Ishikawa (cell line): ENCODE measurements at regions not wholly inside any gene's neighbourhood (a gene's known extent, or its start where the extent isn't known, plus 50 kb on each side); places are given as distances from the start of the nearest gene placed in this dataset.

ENCODE experiments used
- CEBPB ChIP-seq: IDR thresholded peaks from 2 replicates; pipeline ENCODE4 v1.6.1; 2012
- CREB1 ChIP-seq: IDR thresholded peaks from 2 replicates; pipeline ENCODE4 v1.6.1; 2012; ENCODE audit warnings: low read depth
- EGR1 ChIP-seq: IDR thresholded peaks from 2 replicates; pipeline ENCODE4 v1.6.1; 2012
- EP300 ChIP-seq: IDR thresholded peaks from 2 replicates; pipeline ENCODE4 v1.6.1; 2012; ENCODE audit warnings: borderline replicate concordance
- FOXM1 ChIP-seq: IDR thresholded peaks from 2 replicates; pipeline ENCODE4 v1.6.1; 2012; ENCODE audit warnings: low read depth, borderline replicate concordance
- MAX ChIP-seq: IDR thresholded peaks from 2 replicates; pipeline ENCODE4 v1.6.1; 2012
- NFIC ChIP-seq: IDR thresholded peaks from 2 replicates; pipeline ENCODE4 v1.6.1; 2012
- RAD21 ChIP-seq: IDR thresholded peaks from 2 replicates; pipeline ENCODE4 v1.6.1; 2012; ENCODE audit warnings: low read depth
- REST ChIP-seq: IDR thresholded peaks from 2 replicates; pipeline ENCODE4 v1.6.1; 2012; ENCODE audit warnings: low read depth, mild to moderate bottlenecking
- TAF1 ChIP-seq: IDR thresholded peaks from 2 replicates; pipeline ENCODE4 v1.6.1; 2012; ENCODE audit warnings: low read depth, mild to moderate bottlenecking
- TCF12 ChIP-seq: IDR thresholded peaks from 2 replicates; pipeline ENCODE4 v1.6.1; 2012; ENCODE audit warnings: low read depth
- TEAD4 ChIP-seq: IDR thresholded peaks from 2 replicates; pipeline ENCODE4 v1.6.1; 2012
- USF1 ChIP-seq: IDR thresholded peaks from 2 replicates; pipeline ENCODE4 v1.6.1; 2012
- YY1 ChIP-seq: IDR thresholded peaks from 2 replicates; pipeline ENCODE4 v1.6.1; 2012; ENCODE audit warnings: low read depth
- ZBTB7A ChIP-seq: IDR thresholded peaks from 2 replicates; pipeline ENCODE4 v1.6.1; 2012; ENCODE audit warnings: low read depth

- TF ChIP-seq RAD21 (no peak), REST (peak; percentile 12; the same call in 1 of the 2 replicates)
These were observed 899.3 kb upstream of the MAP3K7 start for GRCh38 chr6:91486200-91486599.

GRCh38 chr6:91485047-91485446 lies 898.2 kb upstream of the MAP3K7 start:
- TF ChIP-seq RAD21, result 0 out of 2 replicates have a peak, but pooled peaks have one; percentile 12
- no peak for TF ChIP-seq TEAD4
- TF ChIP-seq ZBTB7A, result no peak
- no peak for TF ChIP-seq MAX
- no peak for TF ChIP-seq FOXM1
- no peak for TF ChIP-seq EGR1

GRCh38 chr6:91483415-91484105 lies 896.7 kb upstream of the MAP3K7 start:
- TF ChIP-seq YY1 (no peak), NFIC (no peak), FOXM1 (no peak), RAD21 (no peak), USF1 (no peak), CREB1 (no peak), CEBPB (no peak), EGR1 (no peak), TAF1 (no peak)

- TF ChIP-seq REST (no peak), MAX (no peak), TEAD4 (no peak), FOXM1 (no peak), YY1 (no peak), ZBTB7A (no peak), CREB1 (no peak), TAF1 (no peak), EP300 (no peak), NFIC (no peak), EGR1 (no peak), TCF12 (no peak), USF1 (no peak), CEBPB (no peak), RAD21 (no peak)
These were observed 895.6 kb upstream of the MAP3K7 start for GRCh38 chr6:91482498-91482897.

GRCh38 chr6:91480402-91480801 lies 893.5 kb upstream of the MAP3K7 start:
- TF ChIP-seq CEBPB (no peak), FOXM1 (no peak), TEAD4 (no peak), MAX (no peak)

- TF ChIP-seq TCF12, result no peak
- TF ChIP-seq TEAD4, result no peak
- TF ChIP-seq NFIC, result no peak
- TF ChIP-seq TAF1, result no peak
- TF ChIP-seq MAX, result no peak
- TF ChIP-seq USF1, result no peak
- TF ChIP-seq EP300, result no peak
- TF ChIP-seq REST, result no peak
- no peak for TF ChIP-seq CEBPB
These were observed 890.8 kb upstream of the MAP3K7 start for GRCh38 chr6:91477688-91478087.
